ENCODE measurements at regions not wholly inside any gene's neighbourhood (a gene's known extent, or its start where the extent isn't known, plus 50 kb on each side); places are given as distances from the start of the nearest gene placed in this dataset.

DNA sequence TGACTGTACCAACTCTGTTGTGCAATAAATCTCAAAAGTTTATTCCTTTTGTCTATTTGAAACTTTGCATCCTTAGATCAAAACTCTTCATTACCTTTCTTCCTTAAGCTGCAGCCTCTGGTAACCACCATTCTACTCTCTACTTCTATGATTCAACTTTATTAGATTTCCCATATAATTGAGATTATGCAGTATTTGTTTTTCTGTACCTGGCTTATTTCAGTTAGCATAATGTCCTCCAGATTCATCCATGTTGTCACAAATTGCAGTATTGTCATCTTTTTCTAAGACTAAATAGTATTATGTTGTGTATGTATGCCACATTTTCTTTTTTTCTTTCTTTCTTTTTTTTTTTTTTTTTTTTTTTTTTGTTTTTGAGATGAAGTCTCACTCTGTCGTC lies 1176.3 kb upstream of the TENM4 start:
- TF ChIP-seq, protein P1, sequence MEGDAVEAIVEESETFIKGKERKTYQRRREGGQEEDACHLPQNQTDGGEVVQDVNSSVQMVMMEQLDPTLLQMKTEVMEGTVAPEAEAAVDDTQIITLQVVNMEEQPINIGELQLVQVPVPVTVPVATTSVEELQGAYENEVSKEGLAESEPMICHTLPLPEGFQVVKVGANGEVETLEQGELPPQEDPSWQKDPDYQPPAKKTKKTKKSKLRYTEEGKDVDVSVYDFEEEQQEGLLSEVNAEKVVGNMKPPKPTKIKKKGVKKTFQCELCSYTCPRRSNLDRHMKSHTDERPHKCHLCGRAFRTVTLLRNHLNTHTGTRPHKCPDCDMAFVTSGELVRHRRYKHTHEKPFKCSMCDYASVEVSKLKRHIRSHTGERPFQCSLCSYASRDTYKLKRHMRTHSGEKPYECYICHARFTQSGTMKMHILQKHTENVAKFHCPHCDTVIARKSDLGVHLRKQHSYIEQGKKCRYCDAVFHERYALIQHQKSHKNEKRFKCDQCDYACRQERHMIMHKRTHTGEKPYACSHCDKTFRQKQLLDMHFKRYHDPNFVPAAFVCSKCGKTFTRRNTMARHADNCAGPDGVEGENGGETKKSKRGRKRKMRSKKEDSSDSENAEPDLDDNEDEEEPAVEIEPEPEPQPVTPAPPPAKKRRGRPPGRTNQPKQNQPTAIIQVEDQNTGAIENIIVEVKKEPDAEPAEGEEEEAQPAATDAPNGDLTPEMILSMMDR (IDR thresholded peaks at IDR 0.05), result no peak
- TF ChIP-seq SIN3A (IDR thresholded peaks at IDR 0.05; ENCODE audit: borderline replicate concordance, insufficient read depth, low read depth, low read length) (no peak), POLR2AphosphoS5 (IDR thresholded peaks at IDR 0.05; ENCODE audit: low read depth, low read length) (no peak), TCF7L2 (IDR thresholded peaks at IDR 0.05; ENCODE audit: low read depth, low read length) (no peak)
- TF ChIP-seq, protein P2, sequence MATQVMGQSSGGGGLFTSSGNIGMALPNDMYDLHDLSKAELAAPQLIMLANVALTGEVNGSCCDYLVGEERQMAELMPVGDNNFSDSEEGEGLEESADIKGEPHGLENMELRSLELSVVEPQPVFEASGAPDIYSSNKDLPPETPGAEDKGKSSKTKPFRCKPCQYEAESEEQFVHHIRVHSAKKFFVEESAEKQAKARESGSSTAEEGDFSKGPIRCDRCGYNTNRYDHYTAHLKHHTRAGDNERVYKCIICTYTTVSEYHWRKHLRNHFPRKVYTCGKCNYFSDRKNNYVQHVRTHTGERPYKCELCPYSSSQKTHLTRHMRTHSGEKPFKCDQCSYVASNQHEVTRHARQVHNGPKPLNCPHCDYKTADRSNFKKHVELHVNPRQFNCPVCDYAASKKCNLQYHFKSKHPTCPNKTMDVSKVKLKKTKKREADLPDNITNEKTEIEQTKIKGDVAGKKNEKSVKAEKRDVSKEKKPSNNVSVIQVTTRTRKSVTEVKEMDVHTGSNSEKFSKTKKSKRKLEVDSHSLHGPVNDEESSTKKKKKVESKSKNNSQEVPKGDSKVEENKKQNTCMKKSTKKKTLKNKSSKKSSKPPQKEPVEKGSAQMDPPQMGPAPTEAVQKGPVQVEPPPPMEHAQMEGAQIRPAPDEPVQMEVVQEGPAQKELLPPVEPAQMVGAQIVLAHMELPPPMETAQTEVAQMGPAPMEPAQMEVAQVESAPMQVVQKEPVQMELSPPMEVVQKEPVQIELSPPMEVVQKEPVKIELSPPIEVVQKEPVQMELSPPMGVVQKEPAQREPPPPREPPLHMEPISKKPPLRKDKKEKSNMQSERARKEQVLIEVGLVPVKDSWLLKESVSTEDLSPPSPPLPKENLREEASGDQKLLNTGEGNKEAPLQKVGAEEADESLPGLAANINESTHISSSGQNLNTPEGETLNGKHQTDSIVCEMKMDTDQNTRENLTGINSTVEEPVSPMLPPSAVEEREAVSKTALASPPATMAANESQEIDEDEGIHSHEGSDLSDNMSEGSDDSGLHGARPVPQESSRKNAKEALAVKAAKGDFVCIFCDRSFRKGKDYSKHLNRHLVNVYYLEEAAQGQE (IDR thresholded peaks at IDR 0.05; ENCODE audit: insufficient read depth in 1 of 2, low read depth in 2 of 2, low read length in 1 of 2), result no peak

All from Panc1 (cell line).